ENCODE measurements at regions not wholly inside any gene's neighbourhood (a gene's known extent, or its start where the extent isn't known, plus 50 kb on each side); places are given as distances from the start of the nearest gene placed in this dataset.

DNA sequence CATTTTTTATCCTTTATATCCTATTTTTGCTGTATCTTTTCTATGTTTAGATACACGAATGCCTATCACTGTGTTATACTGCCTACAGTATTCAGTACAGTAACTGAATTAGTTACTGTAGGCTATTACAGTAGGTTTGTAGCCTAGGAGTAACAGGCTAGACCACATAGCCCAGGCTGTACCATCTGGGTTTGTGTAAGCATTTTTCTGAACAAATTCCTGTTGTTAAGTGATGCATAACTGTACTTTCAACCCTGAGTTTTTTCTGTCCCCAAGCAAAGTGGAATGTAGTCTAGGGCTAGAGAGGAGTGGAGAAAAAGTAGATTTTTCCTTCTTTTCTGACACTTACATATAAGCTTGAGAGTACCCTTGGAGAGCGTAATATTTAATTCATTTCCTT is 282.1 kb downstream of the HS3ST3B1 start:
- H3K27me3 ChIP-seq (ENCODE audit: control insufficient read depth, insufficient read depth, low read length, poor library complexity, severe bottlenecking), result peaks cover 70% of the 10 kb centered on the region
- no peak overlapping the region for H3K4me3 ChIP-seq (ENCODE audit: low read length)
- Mint-ChIP-seq H3K27ac (no peak overlapping the region), H3K27me3 (ENCODE audit: insufficient read depth) (peaks cover 81% of the 10 kb centered on the region), H3K9me3 (peaks cover 6% of the 10 kb centered on the region), H3K4me1 (peaks cover 18% of the 10 kb centered on the region), H3K4me3 (no peak overlapping the region), H3K36me3 (ENCODE audit: low read depth) (no peaks in the 10 kb centered on the region)
- H3K4me1 ChIP-seq (ENCODE audit: control insufficient read depth, insufficient read depth, low read length), result peaks cover 4% of the 10 kb centered on the region
- H3K9ac ChIP-seq (ENCODE audit: extremely low read depth, low read length, poor library complexity, severe bottlenecking), result no peak overlapping the region
- no peak for DNase-seq
- TF ChIP-seq, protein P1, sequence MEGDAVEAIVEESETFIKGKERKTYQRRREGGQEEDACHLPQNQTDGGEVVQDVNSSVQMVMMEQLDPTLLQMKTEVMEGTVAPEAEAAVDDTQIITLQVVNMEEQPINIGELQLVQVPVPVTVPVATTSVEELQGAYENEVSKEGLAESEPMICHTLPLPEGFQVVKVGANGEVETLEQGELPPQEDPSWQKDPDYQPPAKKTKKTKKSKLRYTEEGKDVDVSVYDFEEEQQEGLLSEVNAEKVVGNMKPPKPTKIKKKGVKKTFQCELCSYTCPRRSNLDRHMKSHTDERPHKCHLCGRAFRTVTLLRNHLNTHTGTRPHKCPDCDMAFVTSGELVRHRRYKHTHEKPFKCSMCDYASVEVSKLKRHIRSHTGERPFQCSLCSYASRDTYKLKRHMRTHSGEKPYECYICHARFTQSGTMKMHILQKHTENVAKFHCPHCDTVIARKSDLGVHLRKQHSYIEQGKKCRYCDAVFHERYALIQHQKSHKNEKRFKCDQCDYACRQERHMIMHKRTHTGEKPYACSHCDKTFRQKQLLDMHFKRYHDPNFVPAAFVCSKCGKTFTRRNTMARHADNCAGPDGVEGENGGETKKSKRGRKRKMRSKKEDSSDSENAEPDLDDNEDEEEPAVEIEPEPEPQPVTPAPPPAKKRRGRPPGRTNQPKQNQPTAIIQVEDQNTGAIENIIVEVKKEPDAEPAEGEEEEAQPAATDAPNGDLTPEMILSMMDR (conservative IDR thresholded peaks at IDR 0.05), result no peak
- no peaks in the 10 kb centered on the region for H3K9me3 ChIP-seq (ENCODE audit: control insufficient read depth, low read length)
- no peak overlapping the region for H3K27ac ChIP-seq (ENCODE audit: low read depth, low read length)
- 100% methylated on average over 1 to 2 of the region's 2 CpGs for WGBS, 2 experiments (ENCODE audit: insufficient coverage in 1 of 2, insufficient read length in 1 of 2)
- no peaks in the 10 kb centered on the region for H3K36me3 ChIP-seq (ENCODE audit: control insufficient read depth, insufficient read depth, low read length)

DNA sequence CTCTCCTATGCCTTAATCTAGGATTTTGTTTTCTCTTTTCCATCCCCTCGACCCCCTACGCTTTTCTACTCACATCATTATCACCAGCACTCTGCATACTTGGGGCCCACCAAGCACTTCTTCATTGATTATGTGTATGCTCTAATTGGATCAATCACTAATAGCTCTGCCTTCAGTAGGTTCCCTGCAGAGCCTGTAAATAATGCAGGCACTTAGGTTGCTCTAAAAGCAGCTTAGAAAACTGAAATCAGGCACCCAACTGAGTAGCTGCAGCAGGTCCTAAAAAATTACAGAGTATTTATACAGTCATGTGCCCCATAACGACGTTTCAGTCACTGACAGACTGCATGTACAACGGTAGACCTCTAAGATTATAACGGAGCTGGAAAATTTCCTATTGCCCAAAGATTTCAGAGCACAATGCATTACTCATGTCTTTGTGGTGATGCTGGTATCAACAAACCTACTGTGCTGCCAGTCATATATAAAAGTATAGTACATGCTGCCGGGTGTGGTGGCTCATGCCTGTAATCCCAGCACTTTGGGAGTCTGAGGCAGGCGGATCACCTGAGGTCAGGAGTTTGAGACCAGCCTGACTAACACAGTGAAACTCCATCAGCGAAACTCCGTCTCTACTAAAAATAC is 280.4 kb downstream of the HS3ST3B1 start:
- H3K27me3 Mint-ChIP-seq (ENCODE audit: insufficient read depth), result peaks cover 81% of the 10 kb centered on the region
- Histone ChIP-seq H3K27me3 (ENCODE audit: control insufficient read depth, insufficient read depth, low read length, poor library complexity, severe bottlenecking) (peaks cover 62% of the 10 kb centered on the region), H3K9me3 (ENCODE audit: control insufficient read depth, low read length) (no peaks in the 10 kb centered on the region), H3K36me3 (ENCODE audit: control insufficient read depth, insufficient read depth, low read length) (no peaks in the 10 kb centered on the region), H3K9ac (ENCODE audit: extremely low read depth, low read length, poor library complexity, severe bottlenecking) (no peak overlapping the region), H3K27ac (ENCODE audit: low read depth, low read length) (no peak overlapping the region), H3K4me1 (ENCODE audit: control insufficient read depth, insufficient read depth, low read length) (peaks cover 4% of the 10 kb centered on the region), H3K4me3 (ENCODE audit: low read length) (no peak overlapping the region)
- peaks cover 8% of the 10 kb centered on the region for H3K9me3 Mint-ChIP-seq
- no peaks in the 10 kb centered on the region for H3K36me3 Mint-ChIP-seq (ENCODE audit: low read depth)
- TF ChIP-seq, protein P1 (conservative IDR thresholded peaks at IDR 0.05), result no peak
- no peak overlapping the region for H3K27ac Mint-ChIP-seq
- H3K4me3 Mint-ChIP-seq, result no peak overlapping the region
- peaks cover 18% of the 10 kb centered on the region for H3K4me1 Mint-ChIP-seq
- 73 to 80% methylated on average over 10 of the region's 10 CpGs for WGBS, 2 experiments (ENCODE audit: insufficient coverage in 1 of 2, insufficient read length in 1 of 2)
- peak; percentile 54 for DNase-seq

DNA sequence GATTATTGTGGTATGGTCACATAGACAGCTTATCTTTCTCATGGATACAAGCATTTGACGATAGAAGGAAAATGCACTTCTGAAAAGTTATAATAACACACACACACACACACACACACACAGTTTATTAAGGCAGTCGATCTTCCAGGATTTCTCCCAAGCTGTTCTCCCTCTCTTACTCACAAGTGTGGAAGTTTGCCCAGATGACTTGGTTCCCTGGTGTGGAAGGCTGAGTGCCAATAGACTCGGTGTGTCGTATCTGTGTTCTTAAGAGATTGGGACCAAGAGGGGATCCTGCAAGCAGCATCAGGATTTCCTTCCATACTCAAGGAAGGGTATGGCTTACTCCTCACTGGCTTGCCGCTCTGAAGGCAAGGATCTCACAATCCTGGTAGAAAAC is 279.6 kb downstream of the HS3ST3B1 start:
- Mint-ChIP-seq H3K4me3 (no peak overlapping the region), H3K27me3 (ENCODE audit: insufficient read depth) (peaks cover 84% of the 10 kb centered on the region), H3K4me1 (peaks cover 18% of the 10 kb centered on the region), H3K36me3 (ENCODE audit: low read depth) (no peaks in the 10 kb centered on the region), H3K9me3 (peaks cover 8% of the 10 kb centered on the region), H3K27ac (no peak overlapping the region)
- H3K4me1 ChIP-seq (ENCODE audit: control insufficient read depth, insufficient read depth, low read length), result peaks cover 4% of the 10 kb centered on the region
- H3K36me3 ChIP-seq (ENCODE audit: control insufficient read depth, insufficient read depth, low read length), result no peaks in the 10 kb centered on the region
- no peak overlapping the region for H3K4me3 ChIP-seq (ENCODE audit: low read length)
- no peak overlapping the region for H3K27ac ChIP-seq (ENCODE audit: low read depth, low read length)
- WGBS, 2 experiments (ENCODE audit: insufficient coverage in 1 of 2, insufficient read length in 1 of 2), result 90 to 100% methylated on average over 2 to 5 of the region's 5 CpGs
- TF ChIP-seq, protein P1 (conservative IDR thresholded peaks at IDR 0.05), result no peak
- H3K9me3 ChIP-seq (ENCODE audit: control insufficient read depth, low read length), result no peaks in the 10 kb centered on the region
- H3K9ac ChIP-seq (ENCODE audit: extremely low read depth, low read length, poor library complexity, severe bottlenecking), result no peak overlapping the region
- peaks cover 68% of the 10 kb centered on the region for H3K27me3 ChIP-seq (ENCODE audit: control insufficient read depth, insufficient read depth, low read length, poor library complexity, severe bottlenecking)
- DNase-seq, result peak; percentile 39
